NB4 (cell line): ENCODE measurements at regions not wholly inside any gene's neighbourhood (a gene's known extent, or its start where the extent isn't known, plus 50 kb on each side); places are given as distances from the start of the nearest gene placed in this dataset.

Experiments
- CTCF ChIP-seq: IDR thresholded peaks from one replicate; pipeline ENCODE4 v1.5.1; 2012; ENCODE audit warnings: low read depth, low read length
- POLR2A ChIP-seq: IDR thresholded peaks from 2 replicates; pipeline ENCODE4 v1.6.1; 2011; ENCODE audit warnings: mild to moderate bottlenecking; ENCODE audit not compliant: insufficient read length; ENCODE audit errors: extremely low read depth

GRCh38 chr2:128488434-128488833, 169.8 kb upstream of the HS6ST1 start:
- no peak for TF ChIP-seq CTCF
- TF ChIP-seq POLR2A: no peak
